ENCODE measurements at regions not wholly inside any gene's neighbourhood (a gene's known extent, or its start where the extent isn't known, plus 50 kb on each side); places are given as distances from the start of the nearest gene placed in this dataset.

GRCh38 chr22:49580024-49580423 lies 247.6 kb downstream of the BRD1 start:
- TF ChIP-seq POLR2AphosphoS5 (IDR thresholded peaks at IDR 0.05; ENCODE audit: low read depth, low read length) = no peak
- no peak for TF ChIP-seq POLR2A (IDR thresholded peaks at IDR 0.05; ENCODE audit: low read depth, low read length)

Measured in GM12891 (cell line).